GM21390 (cell line): ENCODE measurements at regions not wholly inside any gene's neighbourhood (a gene's known extent, or its start where the extent isn't known, plus 50 kb on each side); places are given as distances from the start of the nearest gene placed in this dataset.
"Not testable (repeated sequence)": the region's sequence is repeated elsewhere in the genome, so short reads cannot be mapped to it uniquely, and the experiment has no call there.

Experiments
- ATAC-seq: cut with Tn5 transposase; IDR thresholded peaks from one replicate; pipeline ENCODE4 v1.9.1; 2021; ENCODE audit not compliant: unreplicated experiment

- no peak for ATAC-seq
Measured at GRCh38 chr3:197408177-197408957, 110.0 kb upstream of the DLG1 start.

DNA sequence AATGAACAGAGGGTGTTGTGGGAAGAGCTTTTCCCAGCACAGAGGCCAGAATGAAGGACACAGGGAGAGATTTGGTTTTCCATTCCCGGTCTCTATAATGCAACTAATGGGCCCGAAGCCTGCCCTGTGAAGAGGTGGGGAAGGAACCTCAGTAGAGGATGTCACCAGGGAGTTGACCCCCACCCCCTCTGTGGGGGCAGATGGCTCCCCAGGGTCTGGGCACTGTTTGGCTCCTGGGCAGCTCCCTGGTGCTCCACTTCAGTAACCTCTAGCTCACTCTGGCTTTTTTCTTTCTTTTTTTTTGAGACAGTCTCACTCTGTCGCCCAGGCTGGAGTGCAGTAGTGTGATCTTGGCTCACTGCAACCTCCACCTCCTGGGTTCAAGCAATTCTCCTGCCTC, 109.1 kb upstream of the DLG1 start:
- no peak for ATAC-seq

DNA sequence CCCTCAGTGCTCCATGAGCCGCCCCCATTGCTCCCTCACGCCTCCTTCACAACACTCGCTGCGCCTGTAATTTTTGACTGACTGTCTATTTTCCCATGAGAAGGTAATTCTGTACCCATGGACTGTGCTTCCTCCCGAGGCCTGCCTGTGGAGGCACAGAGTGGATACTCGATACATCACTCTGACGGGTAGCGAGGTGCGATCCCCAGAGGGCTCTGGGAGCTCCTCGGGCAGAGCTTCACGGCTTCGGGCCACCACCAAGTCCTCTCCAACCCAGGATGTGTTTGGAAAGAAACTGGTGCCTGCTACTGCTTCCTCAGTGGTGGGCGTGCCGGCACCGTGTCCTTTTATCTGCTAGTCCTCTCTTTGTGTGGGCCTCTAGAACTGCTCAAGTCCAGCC, 108.6 kb upstream of the DLG1 start:
- no peak for ATAC-seq

DNA sequence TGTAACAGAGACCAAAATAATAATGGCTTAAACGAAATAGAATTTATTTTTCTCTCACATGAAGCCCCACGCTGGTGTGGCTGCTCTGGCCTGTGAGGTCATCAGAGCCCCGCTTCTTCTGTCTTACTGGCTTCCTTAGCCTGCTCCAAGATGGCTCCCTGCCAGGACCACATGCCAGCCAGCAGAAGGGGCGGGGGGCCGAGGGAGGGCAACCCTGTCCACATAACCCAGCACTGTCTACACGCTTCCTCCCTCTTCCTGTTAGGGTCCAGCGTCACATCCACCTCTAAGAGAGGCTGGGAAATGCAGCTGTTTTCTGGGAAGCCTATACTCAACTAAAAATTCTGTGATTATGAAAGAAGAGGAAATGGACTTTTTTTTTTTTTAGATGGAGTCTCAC, 107.9 kb upstream of the DLG1 start:
- no peak for ATAC-seq

GRCh38 chr3:197404754-197405153, 106.3 kb upstream of the DLG1 start:
- ATAC-seq = no peak

- ATAC-seq = no peak
Measured at GRCh38 chr3:197404030-197404429, 105.6 kb upstream of the DLG1 start.

DNA sequence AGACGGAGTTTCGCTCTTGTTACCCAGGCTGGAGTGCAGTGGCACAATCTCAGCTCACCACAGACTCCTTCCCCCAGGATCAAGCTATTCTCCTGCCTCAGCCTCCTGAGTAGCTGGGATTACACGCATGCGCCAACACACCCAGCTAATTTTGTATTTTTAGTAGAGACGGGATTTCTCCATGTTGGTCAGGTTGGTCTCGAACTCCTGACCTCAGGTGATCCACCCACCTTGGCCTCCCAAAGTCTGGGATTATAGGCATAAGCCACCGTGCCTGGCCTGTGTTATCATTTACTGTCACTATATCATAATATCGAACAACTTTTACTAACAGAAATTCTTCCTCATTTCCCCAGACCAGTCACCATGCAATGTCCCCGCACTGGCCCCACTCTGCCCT, 104.0 kb upstream of the DLG1 start:
- ATAC-seq = not testable (repeated sequence)

GRCh38 chr3:197399486-197399885, 101.1 kb upstream of the DLG1 start:
- ATAC-seq = no peak

DNA sequence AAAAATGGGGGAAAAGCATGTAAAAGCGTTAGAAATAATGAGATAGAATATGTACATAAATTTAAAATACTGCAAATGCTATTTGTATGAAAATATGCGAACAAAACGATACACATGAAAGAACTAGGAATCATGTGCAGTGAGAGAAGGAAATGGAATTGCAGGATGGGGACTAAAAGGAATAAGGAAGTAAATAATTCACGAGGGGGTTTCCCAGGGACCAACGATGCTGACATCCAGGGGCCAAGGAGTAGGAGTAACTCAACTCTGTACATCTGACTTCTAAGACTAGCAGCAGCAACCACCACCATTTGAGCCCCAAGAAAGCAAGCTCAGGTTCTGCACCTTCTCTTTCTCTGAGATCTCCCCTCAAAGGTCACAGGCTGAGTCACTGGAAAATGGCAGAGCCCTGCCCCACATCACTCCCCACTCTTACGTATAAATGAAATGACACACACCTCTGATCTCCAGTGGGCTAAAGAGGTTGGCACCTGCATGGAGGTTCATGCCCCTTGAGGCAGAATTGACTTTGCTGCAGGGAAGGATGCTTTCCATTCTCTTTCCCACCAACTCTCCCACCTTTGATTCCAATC, 100.0 kb upstream of the DLG1 start:
- no peak for ATAC-seq

GRCh38 chr3:197397838-197398237, 99.4 kb upstream of the DLG1 start:
- ATAC-seq = no peak

DNA sequence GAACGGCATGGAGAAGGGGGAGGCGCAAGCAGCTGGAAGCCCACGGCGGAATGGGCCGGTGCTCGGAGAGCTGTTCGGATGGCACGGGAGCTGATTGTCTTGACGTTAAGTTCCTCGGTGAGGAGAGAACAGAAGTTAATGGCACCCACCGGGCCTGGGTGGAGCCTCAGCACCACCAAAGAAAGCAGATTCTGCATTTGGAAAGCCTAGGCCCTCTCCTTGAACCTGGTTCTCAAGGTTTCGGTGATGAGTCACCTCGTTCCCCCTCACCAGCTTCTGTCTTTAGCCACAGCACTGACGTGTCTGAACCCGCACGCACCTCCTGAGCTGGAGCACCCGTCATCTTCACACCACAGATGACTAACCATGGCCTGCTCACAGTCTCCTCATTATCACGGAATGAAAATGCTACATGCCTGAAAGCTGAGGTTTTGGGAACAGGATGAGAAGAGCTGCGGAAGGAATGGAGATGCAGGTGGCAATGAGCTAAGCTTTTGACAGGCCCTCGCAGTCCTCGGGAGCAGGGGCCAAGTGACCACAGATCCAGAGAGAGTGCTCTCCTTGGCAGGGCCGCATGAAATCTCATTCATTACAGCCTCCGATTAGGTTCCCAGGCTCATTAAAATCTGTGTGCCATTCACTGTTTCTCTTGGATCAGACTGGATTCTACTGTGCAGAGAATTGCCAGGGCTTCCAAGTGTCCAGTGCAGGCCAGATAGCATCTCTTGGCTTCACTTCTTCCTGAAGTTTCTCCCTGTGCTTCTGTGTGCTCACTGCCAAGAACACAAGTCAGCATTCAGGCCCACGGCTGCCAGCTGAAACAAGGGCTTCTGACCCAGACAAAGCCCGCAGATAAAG, 96.3 kb upstream of the DLG1 start:
- peak; percentile 88 for ATAC-seq

GRCh38 chr3:197394126-197394463, 95.7 kb upstream of the DLG1 start:
- peak; percentile 33 for ATAC-seq

GRCh38 chr3:197393711-197394110, 95.3 kb upstream of the DLG1 start:
- ATAC-seq = no peak

DNA sequence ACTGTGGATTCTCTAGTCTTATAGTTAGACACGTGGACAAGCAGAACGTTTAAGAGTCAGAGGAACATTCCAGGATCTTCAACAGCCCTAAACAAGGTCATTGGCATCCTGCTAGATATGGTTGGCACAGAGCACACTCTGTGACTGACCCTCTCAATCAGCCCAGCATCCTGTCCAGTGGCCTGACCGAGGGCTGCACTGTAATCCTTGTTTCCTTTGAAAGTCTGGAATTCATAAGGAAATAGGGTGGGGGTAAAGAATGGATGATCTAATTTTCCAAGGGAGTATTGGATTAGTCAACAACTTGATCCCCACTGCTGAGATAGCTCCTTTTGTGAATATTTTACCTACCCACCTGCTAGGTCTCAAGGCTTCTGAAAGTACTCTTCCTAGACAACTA, 94.5 kb upstream of the DLG1 start:
- ATAC-seq = no peak

DNA sequence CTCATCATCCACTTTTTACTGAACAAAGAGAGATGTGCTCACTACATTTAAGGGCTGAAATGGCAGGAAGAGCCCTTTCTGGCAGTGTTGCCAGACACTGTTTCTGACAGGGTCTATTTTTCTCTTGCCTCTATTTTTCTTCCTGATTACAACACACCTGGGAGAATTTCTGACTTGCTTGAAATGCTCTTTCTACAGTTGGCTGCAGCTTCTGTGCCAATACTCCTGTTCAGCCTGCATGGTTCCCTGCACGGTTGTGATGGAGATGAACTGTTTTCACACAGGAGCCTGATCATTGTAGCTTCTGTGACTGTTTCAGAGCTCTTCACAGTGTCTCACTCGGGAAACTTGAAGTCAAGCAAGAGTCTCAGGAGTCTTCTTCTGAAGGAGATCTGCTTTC, 83.0 kb upstream of the DLG1 start:
- ATAC-seq = no peak

DNA sequence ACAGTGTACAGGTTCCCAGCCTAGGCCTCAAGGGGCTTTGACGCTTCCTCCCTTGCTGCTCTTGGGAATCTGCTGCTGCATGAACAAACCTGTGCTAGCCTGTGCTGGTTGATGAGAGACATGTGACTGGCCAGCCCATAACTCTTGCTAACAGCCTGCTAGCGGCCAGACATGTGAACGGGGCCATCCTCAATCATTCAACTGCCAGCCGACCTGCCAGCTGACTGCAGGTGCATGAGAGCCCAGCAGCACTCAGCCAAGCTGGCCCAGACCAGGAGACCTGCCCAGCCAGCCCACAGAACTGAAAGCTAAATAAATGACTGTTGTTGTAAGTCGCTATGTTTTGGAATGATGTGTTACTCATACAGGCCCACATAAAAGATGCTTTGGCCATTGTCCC, 82.4 kb upstream of the DLG1 start:
- no peak for ATAC-seq

DNA sequence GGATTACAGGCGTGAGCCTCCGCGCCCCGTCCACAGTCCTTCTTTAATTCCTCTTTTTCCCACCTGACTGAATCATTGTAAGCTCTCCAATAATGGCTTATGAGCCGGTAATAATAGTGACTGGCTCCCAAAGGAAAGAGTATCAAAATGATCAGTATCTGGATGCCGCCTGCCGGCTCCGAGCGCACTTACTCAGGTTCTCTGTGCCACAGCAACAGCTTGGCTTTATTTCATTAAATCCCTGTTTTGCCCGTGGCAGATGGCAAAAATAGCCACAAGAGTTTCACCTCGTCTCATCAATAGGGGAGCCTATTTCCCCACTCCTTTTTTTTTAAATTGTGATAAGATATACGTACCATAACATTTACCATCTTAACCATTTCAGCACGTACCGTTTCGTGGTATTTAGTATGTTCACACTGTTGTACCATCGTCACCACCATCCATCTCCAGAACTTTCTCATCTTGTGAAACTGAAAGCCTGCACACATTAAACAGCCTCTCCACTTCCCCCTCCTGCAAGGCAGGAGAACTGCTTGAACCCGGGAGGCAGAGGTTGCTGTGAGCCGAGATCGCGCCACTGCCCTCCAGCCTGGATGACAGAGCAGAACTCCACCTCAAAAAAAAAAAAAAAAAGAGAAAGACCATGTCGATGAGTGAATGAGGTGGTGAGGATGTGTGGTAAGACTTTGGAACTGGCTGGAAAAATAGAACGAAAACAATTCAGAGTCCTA, 80.7 kb upstream of the DLG1 start:
- ATAC-seq = no peak

- no peak for ATAC-seq
Measured at GRCh38 chr3:197376735-197377555, 78.5 kb upstream of the DLG1 start.

DNA sequence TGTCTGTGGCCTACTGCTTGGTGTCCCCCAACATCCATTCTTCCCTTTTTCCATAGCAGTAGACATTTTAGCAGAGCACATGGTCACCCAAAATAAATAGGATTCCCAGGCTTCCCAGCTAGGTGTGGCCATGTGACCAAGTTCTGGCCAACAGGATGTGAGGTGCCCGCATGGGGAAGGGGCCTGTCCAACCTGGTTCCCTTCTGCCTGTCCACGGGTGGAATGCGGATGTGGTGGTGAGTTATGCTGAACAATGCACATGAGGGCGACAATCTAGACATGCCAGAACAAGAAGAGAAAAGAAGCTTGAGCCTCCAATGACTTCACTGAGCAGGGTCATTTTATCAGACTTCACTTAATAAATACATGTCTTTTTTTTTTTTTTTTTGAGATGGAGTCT, 77.6 kb upstream of the DLG1 start:
- no peak for ATAC-seq

DNA sequence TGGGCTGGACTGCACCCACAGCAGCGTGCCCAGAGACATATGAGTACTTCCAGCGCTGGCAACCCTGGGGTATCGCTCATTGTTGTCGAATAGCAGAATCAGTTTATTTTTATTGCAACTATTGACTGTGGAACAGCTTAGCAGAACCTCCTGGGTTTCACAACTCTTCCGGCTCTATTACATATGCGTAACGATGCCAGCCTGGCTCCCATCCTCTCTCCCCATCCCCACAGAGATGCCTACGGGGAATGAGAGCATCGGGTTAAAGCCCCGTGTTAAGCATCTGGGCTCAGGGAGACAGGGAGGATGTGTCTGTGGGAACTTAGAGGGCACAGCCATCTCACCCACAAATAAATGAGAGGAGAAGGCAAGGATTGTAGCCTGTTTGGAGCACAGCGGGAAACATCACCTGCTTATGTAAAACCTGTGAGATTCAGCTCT, 76.6 kb upstream of the DLG1 start:
- ATAC-seq = no peak

- ATAC-seq = no peak
Measured at GRCh38 chr3:197373096-197373495, 74.7 kb upstream of the DLG1 start.
